ENCODE measurements at regions not wholly inside any gene's neighbourhood (a gene's known extent, or its start where the extent isn't known, plus 50 kb on each side); places are given as distances from the start of the nearest gene placed in this dataset.

DNA sequence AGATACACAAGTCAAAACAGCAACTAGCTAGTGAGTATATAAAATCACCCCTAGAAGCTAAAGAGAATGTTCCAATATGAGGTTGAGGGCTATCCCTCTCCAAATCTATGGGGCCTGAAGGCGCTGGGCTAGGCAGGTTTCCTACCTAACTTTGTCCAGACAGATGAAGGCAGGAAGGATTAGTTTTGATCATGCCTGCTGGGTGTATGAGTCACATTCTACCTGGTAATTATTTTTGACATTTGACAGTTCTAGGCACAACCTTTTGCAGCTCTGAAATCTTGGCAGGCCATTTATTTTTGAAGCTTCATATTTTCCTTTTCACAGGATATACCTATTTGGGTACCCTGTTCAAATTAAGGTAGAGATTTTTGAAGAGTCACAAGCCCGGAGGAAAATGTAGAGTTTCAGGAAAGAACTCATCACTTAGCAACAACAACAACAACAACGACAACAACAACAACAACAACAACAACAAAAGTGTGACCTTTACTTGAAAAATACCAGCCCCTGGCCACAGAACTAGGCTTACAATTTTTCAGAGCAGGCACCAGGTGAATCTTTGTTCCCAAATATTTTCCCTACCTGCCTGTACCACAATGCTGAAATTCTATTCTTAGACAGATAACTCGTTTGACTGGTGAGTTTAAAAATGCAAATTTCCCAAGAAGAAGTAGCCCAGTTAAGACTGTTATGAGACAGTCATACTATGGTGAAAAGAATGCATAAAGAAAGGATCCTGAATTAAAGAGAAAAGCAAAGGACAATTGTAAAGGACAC, 175.5 kb upstream of the TUT7 start:
- POLR2A ChIA-PET (ENCODE audit: low non-redundant PET) = no interaction called here
- TF ChIP-seq, protein P1, sequence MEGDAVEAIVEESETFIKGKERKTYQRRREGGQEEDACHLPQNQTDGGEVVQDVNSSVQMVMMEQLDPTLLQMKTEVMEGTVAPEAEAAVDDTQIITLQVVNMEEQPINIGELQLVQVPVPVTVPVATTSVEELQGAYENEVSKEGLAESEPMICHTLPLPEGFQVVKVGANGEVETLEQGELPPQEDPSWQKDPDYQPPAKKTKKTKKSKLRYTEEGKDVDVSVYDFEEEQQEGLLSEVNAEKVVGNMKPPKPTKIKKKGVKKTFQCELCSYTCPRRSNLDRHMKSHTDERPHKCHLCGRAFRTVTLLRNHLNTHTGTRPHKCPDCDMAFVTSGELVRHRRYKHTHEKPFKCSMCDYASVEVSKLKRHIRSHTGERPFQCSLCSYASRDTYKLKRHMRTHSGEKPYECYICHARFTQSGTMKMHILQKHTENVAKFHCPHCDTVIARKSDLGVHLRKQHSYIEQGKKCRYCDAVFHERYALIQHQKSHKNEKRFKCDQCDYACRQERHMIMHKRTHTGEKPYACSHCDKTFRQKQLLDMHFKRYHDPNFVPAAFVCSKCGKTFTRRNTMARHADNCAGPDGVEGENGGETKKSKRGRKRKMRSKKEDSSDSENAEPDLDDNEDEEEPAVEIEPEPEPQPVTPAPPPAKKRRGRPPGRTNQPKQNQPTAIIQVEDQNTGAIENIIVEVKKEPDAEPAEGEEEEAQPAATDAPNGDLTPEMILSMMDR (conservative IDR thresholded peaks at IDR 0.05; ENCODE audit: low read depth) = no peak
- peak; percentile 87 for DNase-seq (ENCODE audit: low spot score)
- H3K27ac ChIP-seq = no peak overlapping the region
- CTCF ChIA-PET = interaction anchor here (0.6 to 0.9 kb wide), 3 partner anchors 108 to 808 kb away, joined by 4 read pairs; no protein-coding TSS in a partner anchor

DNA sequence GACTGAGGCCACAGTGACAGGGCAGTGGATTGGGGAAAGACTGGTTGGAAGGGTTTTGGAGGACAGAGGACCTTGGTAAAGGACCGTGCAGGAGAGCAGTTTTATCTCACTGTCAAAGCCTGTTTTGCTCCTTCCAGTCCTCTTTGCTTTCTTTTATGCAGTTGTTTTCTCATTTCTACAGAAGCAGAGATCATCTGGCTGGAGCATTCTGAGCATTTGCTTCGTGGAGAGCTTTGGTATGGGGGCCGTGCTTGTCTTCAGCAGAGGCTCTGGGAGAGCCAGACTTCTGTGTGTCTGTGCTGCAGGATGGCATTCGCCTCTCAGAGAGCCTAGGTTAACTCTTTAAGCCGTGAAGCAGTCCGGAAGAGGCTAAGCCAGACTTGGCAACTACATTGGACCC, 171.8 kb upstream of the TUT7 start:
- DNase-seq (ENCODE audit: low spot score) = no peak
- ChIA-PET CTCF (interaction anchor here (0.6 kb wide), 1 partner anchor 429 kb away, joined by 3 read pairs; no protein-coding TSS in a partner anchor), POLR2A (ENCODE audit: low non-redundant PET) (no interaction called here)
- TF ChIP-seq, protein P1 (conservative IDR thresholded peaks at IDR 0.05; ENCODE audit: low read depth) = no peak
- H3K27ac ChIP-seq = no peak overlapping the region

DNA sequence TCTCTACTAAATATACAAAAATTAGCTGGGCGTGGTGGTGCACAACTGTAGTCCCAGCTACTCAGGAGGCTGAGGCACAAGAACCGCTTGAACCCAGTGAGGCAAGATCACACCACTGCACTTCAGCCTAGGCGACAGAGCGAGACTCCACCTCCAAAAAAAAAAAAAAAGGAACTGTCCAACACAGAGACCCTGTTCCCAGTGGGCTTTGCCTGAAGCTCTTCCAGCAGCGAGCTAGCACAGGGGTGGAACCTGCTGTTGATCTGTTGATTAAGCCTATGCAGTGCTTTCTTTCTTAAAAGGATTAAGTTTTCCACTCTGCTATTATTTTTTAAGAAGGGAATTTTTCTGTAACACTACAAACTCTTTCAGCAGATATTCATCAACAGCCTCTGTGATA, 171.0 kb upstream of the TUT7 start:
- TF ChIP-seq, protein P1 (conservative IDR thresholded peaks at IDR 0.05; ENCODE audit: low read depth) = no peak
- no peak for DNase-seq (ENCODE audit: low spot score)
- H3K27ac ChIP-seq = no peak overlapping the region
- ChIA-PET CTCF (no interaction called here), POLR2A (ENCODE audit: low non-redundant PET) (no interaction called here)

DNA sequence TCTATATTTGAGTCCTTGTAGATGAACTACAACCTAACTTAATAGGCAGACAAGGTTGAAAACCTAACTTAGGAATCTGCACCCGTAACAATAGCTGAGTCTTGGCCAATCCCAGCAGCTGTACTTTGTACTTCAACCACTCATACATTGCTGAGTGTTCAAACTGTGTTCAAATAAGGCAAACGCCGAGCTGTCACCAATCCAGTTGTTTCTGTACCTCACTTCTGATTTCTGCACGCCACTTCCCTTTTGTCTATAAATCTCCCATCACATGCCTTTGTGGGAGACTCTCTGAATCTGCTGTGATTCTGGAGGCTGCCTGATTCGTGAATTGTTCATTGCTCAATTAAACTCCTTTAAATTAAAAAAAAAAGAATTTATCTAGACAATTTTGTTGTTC, 167.8 kb upstream of the TUT7 start:
- DNase-seq (ENCODE audit: low spot score) = no peak
- ChIA-PET CTCF (no interaction called here), POLR2A (ENCODE audit: low non-redundant PET) (no interaction called here)
- TF ChIP-seq, protein P1 (conservative IDR thresholded peaks at IDR 0.05; ENCODE audit: low read depth) = no peak
- H3K27ac ChIP-seq = no peak overlapping the region

DNA sequence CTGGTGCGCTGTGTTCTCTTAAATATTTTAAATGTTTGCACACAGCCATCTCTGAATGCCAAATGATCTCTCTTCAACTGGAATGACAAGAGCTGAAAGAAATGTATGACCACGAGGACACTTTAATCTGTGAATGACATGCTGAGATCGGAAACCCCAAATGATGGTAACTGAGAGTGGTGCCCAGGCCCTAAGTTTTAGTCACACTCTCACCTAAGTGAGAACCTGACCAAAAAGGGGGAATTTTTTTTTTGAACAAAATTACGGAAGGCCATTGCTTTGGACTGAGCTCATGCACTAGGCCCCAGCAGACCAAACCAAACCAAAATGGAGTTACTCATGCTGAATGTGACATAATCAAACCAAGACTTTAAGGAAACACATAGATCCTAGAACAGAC, 167.1 kb upstream of the TUT7 start:
- no peak for DNase-seq (ENCODE audit: low spot score)
- H3K27ac ChIP-seq = no peak overlapping the region
- TF ChIP-seq, protein P1 (conservative IDR thresholded peaks at IDR 0.05; ENCODE audit: low read depth) = no peak
- ChIA-PET POLR2A (ENCODE audit: low non-redundant PET) (no interaction called here), CTCF (interaction anchor here (0.6 kb wide), 1 partner anchor 19 kb away, joined by 3 read pairs; no protein-coding TSS in a partner anchor)

DNA sequence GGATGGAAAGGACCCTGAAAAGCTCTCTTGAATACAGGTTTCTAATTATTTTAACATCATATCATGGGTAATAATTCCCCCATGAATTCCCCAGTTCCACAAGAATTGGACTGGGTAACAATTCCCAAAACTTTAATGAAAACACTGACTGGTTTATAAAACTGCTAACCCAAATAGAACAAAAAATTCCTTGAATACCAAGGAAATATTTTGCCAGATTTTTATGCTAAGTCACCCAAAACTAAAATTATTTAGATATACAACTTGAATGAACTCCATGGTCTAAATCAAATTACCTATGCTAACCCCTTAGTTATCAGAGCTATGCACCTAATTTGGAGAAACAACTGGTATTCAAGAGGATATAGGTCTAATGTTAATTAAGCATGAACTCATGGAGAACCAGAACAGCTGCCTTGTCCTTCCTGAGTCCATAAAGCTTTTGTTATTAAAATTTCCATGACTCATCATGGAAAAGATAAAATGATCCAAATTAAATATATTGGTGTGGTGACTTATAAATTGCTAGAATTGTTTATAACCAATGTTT, 164.9 kb upstream of the TUT7 start:
- ChIA-PET POLR2A (ENCODE audit: low non-redundant PET) (no interaction called here), CTCF (interaction anchor here (0.7 kb wide), 3 partner anchors 14 to 594 kb away, joined by 3 to 4 read pairs (median 3); no protein-coding TSS in a partner anchor)
- no peak overlapping the region for H3K27ac ChIP-seq
- DNase-seq (ENCODE audit: low spot score) = no peak
- TF ChIP-seq, protein P1 (conservative IDR thresholded peaks at IDR 0.05; ENCODE audit: low read depth) = no peak

Measured in RWPE1 (cell line).